Islet of Langerhans (tissue), 1 donor: ENCODE measurements at regions not wholly inside any gene's neighbourhood (a gene's known extent, or its start where the extent isn't known, plus 50 kb on each side); places are given as distances from the start of the nearest gene placed in this dataset.

ENCODE experiments used
- FAIRE-seq: peaks from one replicate; lab custom pipeline; 2011; peaks lifted over from hg19 to GRCh38; lab: Jason Lieb, UNC

GRCh38 chr3:107025961-107026360, 351.3 kb upstream of the CCDC54 start:
- FAIRE-seq = no peak

DNA sequence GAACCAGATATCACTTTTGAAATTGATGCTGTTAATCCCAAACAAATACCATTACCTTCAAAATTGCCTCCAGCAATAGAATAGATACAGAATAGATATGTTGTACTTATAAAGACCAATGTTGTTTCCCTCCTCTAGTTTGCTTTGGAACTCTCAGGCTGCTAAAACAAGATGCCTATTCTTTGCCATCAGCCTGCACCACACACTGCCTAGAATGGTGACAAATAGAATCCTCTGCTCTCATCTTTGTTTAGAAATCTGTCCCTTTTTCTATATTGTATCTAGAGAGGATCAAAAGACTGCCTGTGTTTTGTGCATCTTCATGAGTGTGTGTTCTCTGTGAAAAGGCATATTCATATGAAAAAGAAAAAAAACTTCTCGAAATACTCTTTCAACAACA, 349.2 kb upstream of the CCDC54 start:
- no peak for FAIRE-seq

DNA sequence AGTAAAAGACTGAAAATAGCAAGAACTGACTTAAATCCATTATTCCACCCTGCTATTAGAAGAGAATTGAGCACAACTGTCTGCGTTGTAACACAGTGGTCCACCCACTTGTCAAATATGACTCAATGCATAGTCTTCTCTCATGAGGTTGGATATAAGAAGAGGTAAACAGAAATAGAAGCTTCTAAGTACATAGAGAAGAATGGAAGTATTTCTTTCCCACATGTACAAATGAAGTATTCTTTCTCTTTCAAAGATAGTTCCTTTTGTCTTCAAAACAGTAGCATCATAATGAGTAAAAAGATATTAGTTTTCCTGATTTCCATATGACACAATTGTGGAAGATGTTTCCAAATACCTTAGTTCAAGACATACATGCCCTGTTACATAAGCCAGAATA, 348.6 kb upstream of the CCDC54 start:
- FAIRE-seq = no peak

- FAIRE-seq = no peak
These were observed 345.1 kb upstream of the CCDC54 start for GRCh38 chr3:107032111-107032510.

GRCh38 chr3:107034142-107034541, 343.1 kb upstream of the CCDC54 start:
- no peak for FAIRE-seq

DNA sequence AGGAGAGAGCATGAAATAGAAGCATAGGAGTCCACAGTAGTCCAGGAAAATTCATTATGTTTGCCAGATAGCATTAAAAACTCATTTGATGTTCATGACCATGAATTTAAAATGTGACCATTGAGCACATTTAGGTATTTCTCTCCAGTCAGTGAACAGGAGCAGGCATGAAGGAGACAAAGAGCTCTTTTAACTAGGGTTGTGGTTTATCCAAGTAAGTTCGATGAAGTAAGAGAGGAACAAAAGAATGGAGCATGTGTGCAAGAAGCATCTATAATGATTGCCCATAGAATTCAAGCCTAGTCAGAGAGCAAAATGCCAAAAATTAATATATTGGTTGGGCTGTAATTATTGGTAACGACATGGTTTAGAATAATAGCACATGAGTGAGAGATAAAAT, 342.1 kb upstream of the CCDC54 start:
- FAIRE-seq = no peak

DNA sequence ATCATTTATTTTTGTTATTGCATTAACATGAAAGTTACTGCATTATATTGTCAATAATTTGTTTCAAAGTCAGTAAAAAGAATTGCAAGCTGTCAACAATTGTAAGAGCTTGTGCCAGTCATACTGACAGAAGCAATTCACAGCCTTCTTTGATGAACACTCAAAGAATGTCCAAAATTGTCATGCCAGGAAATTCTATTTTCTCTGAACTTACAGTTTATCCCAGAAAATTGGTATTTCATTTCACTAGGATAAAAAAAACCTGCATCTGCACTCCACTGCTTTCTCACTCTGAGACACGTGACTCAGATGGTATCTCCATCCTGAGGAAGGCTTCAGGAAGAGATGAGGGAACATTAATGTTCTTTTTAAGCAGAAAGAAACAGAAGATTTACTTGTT, 332.6 kb upstream of the CCDC54 start:
- FAIRE-seq = no peak

DNA sequence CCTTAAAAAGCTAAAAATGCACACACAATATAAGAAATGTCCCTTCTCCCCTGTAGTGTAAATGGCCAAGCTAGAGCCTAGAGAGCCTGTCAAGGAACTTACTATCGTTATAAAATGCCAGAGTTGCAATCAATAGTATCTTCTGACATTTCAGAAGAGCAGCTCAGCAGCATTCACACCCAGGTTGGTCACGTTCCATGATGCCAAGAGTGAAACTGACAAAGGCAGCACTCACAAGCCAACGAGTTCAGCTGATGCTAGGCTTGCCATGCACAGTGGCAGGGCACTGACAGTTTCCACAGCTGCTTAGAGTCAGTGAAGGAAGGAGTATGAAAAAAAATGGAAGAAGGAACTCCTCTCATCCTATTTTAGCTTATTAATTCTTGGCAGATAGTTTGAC, 331.4 kb upstream of the CCDC54 start:
- FAIRE-seq = no peak

DNA sequence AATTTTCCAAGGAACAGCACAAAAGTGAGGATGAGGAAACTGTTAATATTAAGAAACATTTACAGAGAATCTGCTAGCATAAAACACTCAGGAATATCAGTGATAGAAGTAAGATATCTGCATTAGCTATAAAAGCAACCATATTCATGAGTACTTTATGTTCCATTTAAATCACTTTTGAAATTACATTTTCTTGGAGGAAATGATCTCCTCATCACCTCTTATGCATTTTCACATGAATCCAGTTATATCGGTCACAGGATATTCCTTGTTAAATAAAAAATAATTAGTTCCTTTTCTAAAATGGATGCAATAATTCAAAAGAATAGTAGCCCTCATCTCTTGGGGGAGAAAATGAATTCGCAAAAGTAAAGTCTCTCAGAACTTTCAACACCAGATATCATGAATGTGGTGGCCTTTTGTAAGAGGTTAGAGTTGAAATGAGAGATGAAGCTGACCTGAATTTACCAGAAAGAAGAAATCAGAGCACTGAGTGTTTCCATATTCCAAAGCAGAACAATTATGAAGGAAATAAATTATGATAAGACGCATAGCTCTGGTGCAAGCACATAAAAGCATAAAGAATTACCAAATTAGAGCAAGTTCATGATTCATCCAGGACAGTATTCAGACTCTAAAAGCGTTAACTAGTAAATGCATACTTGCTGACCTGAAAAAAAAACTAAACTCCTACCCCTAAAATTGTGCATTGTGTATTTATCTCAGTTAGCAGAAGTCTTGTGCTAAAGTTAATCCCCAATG, 321.9 kb upstream of the CCDC54 start:
- FAIRE-seq = no peak

DNA sequence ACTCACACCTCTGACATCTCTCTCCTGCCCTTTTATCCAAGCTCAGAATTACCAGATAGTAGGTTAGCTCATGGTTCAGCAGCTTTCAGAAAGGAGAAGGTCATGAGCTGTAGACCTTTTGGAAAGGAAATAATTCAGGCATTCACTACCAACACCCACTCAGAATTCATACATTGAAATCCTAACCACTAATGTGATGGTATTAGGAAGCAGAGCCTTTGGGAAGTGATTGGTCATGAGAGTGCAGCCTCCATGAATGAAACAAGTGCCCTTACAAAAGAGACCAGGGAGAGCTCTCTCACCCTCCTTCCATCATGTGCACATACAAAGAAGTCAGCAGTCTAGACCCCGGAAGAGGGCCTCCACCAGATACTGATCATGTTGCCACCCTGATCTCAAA, 315.8 kb upstream of the CCDC54 start:
- FAIRE-seq = no peak

GRCh38 chr3:107062310-107062709, 314.9 kb upstream of the CCDC54 start:
- FAIRE-seq = no peak

GRCh38 chr3:107062787-107063186, 314.5 kb upstream of the CCDC54 start:
- no peak for FAIRE-seq

- no peak for FAIRE-seq
These were observed 313.9 kb upstream of the CCDC54 start for GRCh38 chr3:107063351-107063750.

DNA sequence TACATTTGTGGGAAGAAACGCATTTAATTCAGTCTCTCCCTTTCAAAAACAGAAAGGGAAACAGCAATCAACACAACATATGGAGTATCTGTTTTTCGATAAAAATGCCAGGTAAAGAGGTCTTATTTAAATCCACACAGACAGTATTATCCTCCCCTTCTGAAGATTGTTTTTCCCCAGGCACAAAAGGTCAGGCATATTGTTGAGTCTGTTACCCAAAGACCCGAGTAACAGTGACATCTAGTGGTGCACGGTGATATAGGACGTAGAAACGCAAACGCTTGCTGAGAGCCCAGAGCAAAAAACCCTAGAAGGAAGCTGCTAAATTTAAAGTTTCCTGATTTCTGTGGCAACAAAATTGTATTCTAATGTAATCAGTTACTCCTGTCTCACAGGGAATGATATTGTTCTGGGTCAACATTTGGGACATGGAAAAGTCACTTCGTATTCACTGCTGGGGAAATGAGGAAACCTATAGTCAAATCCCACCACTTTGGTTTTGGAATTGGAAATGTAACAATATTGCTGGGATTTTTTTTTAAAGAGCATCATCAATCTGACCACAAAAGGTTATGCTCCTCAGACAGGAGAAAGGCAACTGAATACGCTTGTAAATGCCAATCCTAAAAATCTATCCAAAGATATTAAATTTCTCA, 312.7 kb upstream of the CCDC54 start:
- peak; percentile 98 for FAIRE-seq

GRCh38 chr3:107065094-107065861, 312.0 kb upstream of the CCDC54 start:
- FAIRE-seq = no peak

DNA sequence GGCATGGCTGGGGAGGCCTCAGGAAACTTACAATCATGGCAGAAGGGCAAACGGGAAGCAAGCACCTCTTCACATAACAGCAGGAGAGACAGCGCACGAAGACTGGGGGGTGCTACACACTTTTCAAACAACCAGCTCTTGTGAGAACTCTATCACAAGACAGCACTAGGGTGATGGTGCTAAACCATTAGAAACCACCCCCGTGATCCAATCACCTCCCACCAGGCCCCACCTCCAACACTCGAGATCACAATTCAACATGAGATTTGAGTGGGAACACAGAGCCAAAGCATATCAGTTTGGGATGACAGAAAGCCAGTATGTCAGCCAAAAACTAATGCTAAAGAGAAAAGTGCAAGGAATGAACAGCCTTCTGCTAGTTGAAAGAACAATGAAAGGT, 309.8 kb upstream of the CCDC54 start:
- FAIRE-seq = no peak

DNA sequence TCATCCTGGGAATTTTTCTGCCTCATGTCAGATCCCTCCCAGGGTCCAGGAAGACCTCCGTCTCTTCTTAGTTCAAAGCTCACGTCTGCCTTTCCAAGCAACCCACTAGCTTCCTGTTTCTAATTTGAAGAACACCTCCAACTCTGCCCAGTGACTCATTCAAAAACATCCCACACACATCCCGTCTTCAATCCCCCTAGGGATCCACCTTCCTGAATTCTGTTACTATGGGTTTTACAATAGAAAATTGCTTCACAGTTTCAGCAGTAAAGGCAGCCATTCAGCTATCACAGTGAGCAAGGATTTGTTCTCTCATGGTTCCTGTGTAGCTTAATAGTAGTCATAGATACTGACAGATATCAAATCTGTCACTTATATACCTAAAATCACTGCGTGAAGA, 308.3 kb upstream of the CCDC54 start:
- FAIRE-seq = no peak

GRCh38 chr3:107076946-107077345, 300.3 kb upstream of the CCDC54 start:
- FAIRE-seq = no peak

DNA sequence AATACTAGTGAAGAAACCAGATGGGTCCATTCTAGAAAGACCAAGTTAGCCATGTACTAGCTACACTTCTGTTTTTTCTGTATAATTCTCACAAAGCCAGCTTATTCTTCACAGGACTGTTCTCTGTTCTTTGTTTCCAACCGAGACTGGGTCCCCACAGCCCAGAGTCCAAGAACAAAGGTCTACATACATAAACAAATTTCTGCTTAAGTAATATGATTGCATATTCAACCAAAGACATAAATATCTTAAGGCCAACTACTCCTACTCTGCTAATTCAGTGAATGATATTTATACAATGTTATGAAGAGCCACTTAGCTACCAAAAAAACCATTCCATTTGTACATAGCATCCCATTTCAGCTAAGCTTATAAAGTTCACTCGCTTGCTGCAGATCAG, 299.8 kb upstream of the CCDC54 start:
- FAIRE-seq = no peak

- FAIRE-seq = no peak
These were observed 294.7 kb upstream of the CCDC54 start for GRCh38 chr3:107082527-107082926.

GRCh38 chr3:107085261-107085660, 292.0 kb upstream of the CCDC54 start:
- FAIRE-seq = no peak

DNA sequence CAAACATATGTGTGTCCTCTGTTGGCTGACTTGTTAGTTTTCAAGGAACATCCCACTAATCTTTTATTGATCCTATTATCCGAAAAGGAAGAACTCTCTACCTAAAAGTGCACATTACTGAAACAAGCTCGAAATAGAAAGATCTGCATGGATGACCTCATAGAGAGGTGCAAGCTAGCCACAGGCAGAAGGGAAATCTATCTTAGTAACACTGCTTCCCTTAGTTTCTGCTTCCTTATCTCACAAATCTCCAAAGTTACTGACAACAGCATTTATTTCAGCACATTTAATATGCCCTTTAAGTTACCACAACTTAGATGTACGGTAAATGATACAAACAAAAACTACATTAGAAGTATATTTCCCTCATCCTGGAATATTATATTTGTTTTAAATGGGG, 285.1 kb upstream of the CCDC54 start:
- no peak for FAIRE-seq

- no peak for FAIRE-seq
These were observed 278.4 kb upstream of the CCDC54 start for GRCh38 chr3:107098864-107099263.
